ENCODE measurements at regions not wholly inside any gene's neighbourhood (a gene's known extent, or its start where the extent isn't known, plus 50 kb on each side); places are given as distances from the start of the nearest gene placed in this dataset.
"Not testable (repeated sequence)": the region's sequence is repeated elsewhere in the genome, so short reads cannot be mapped to it uniquely, and the experiment has no call there.

GRCh38 chr7:81833401-81833800, 63.6 kb upstream of the HGF start:
- DNase-seq (ENCODE audit: low read depth), result no peak

GRCh38 chr7:81831883-81832282, 62.0 kb upstream of the HGF start:
- no peak for DNase-seq (ENCODE audit: low read depth)

DNA sequence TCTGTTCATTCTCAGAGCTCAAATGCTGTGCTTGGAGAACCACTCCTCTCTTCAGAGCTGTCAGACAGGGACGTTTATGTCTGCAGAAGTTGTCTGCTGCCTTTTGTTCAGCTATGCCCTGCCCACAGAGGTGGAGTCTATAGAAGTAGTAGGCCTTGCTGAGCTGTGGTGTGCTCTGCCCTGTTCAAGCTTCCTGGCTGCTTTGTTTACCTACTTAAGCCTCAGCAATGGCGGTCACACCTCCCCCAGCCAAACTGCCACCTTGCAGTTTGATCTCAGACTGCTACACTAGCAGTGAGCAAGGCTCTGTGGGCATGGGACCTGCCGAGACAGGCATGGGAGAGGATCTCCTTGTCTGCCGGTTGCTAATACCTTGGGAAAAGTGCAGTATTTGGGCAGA, 59.7 kb upstream of the HGF start:
- not testable (repeated sequence) for DNase-seq (ENCODE audit: low read depth)

GRCh38 chr7:81822811-81823210, 53.0 kb upstream of the HGF start:
- no peak for DNase-seq (ENCODE audit: low read depth)

- no peak for DNase-seq (ENCODE audit: low read depth)
These were observed 50.0 kb upstream of the HGF start for GRCh38 chr7:81819861-81820260.

All from ELR (cell line).